CD14-positive monocyte (primary cell): ENCODE measurements at regions not wholly inside any gene's neighbourhood (a gene's known extent, or its start where the extent isn't known, plus 50 kb on each side); places are given as distances from the start of the nearest gene placed in this dataset.

Source experiments
- DNase-seq, 3 donors: peaks; one replicate each; pipeline ENCODE4 v3.0.0-alpha.2; 2011 to 2022
- H2AFZ ChIP-seq: 2 replicates; pipeline ENCODE4 v1.6.0; 2012; ENCODE audit warnings: mild to moderate bottlenecking, low read depth, low read length, inconsistent platforms; ENCODE audit not compliant: insufficient read depth, poor library complexity, severe bottlenecking
- H3K27ac ChIP-seq, 2 donors: 1 replicate in 1 of 2; 2 replicates in 1 of 2; pipeline ENCODE4 v1.5.1; 2012 to 2013; ENCODE audit warnings: low read length in 2 of 2, control low read depth in 1 of 2, inconsistent platforms in 1 of 2, low read depth in 1 of 2, mild to moderate bottlenecking in 1 of 2
- H3K27me3 ChIP-seq, 2 donors: one replicate each; pipeline versions ENCODE4 v1.6.0 to v1.6.1; 2011 to 2013; ENCODE audit warnings: low read length in 2 of 2; ENCODE audit not compliant: control insufficient read depth in 2 of 2, insufficient read depth in 2 of 2
- H3K36me3 ChIP-seq, 2 donors: replicated peaks in 1 of 2; 1 replicate in 1 of 2; 2 replicates in 1 of 2; pipeline versions ENCODE4 v1.5.1 to v1.6.1; 2012 to 2013; ENCODE audit warnings: low read length in 2 of 2, control low read depth in 1 of 2, inconsistent platforms in 1 of 2, mild to moderate bottlenecking in 1 of 2; ENCODE audit not compliant: insufficient read depth in 2 of 2, control insufficient read depth in 1 of 2
- H3K4me1 ChIP-seq, 2 donors: 1 replicate in 1 of 2; 2 replicates in 1 of 2; pipeline versions ENCODE4 v1.5.1 to v1.6.1; 2012 to 2013; ENCODE audit warnings: low read length in 2 of 2, control low read depth in 1 of 2, inconsistent platforms in 1 of 2, mild to moderate bottlenecking in 1 of 2, moderate library complexity in 1 of 2; ENCODE audit not compliant: insufficient read depth in 2 of 2, control insufficient read depth in 1 of 2
- H3K4me2 ChIP-seq: replicated peaks from 2 replicates; pipeline ENCODE3; 2012; ENCODE audit warnings: low read length, moderate library complexity, mild to moderate bottlenecking; ENCODE audit not compliant: poor library complexity, severe bottlenecking; ENCODE audit errors: extremely low read depth
- H3K4me3 ChIP-seq, 3 experiments: fragments of 200-600 bp in 1 of 3; sonication (generic) in 1 of 3; replicated peaks in 1 of 3; 1 replicate in 2 of 3; 2 replicates in 1 of 3; pipeline ENCODE4 v1.5.1; 2011 to 2013; ENCODE audit warnings: low read length in 3 of 3, mild to moderate bottlenecking in 3 of 3, control low read depth in 2 of 3, low read depth in 2 of 3, inconsistent platforms in 1 of 3, moderate library complexity in 1 of 3
- H3K79me2 ChIP-seq: 2 replicates; pipeline ENCODE4 v1.6.0; 2012; ENCODE audit warnings: mild to moderate bottlenecking, control low read depth, inconsistent platforms, low read length, moderate library complexity; ENCODE audit not compliant: insufficient read depth
- H3K9ac ChIP-seq: 2 replicates; pipeline ENCODE4 v1.6.0; 2017; ENCODE audit warnings: low read length, mild to moderate bottlenecking; ENCODE audit not compliant: insufficient read depth, poor library complexity, severe bottlenecking
- H3K9me3 ChIP-seq, 2 donors: replicated peaks in 1 of 2; 1 replicate in 1 of 2; 2 replicates in 1 of 2; pipeline versions ENCODE4 v1.5.1 to v1.6.1; 2012 to 2013; ENCODE audit warnings: low read length in 2 of 2, control low read depth in 1 of 2; ENCODE audit not compliant: control insufficient read depth in 1 of 2, insufficient read depth in 1 of 2
- H4K20me1 ChIP-seq: 2 replicates; pipeline ENCODE4 v1.6.0; 2012; ENCODE audit warnings: mild to moderate bottlenecking, low read length, control low read depth, moderate library complexity; ENCODE audit not compliant: insufficient read depth
- H3K27ac Mint-ChIP-seq, 7 donors: one replicate each; pipeline ENCODE4 v1.8.0; 2020; ENCODE audit warnings: mild to moderate bottlenecking in 7 of 7, mixed read lengths in 7 of 7, moderate library complexity in 6 of 7, inconsistent platforms in 2 of 7
- H3K27me3 Mint-ChIP-seq, 3 donors: one replicate each; pipeline ENCODE4 v1.8.0; 2021 to 2022; ENCODE audit warnings: low read depth in 3 of 3, mild to moderate bottlenecking in 3 of 3, mixed read lengths in 3 of 3, moderate library complexity in 3 of 3, inconsistent platforms in 1 of 3
- H3K36me3 Mint-ChIP-seq, 2 donors: one replicate each; pipeline ENCODE4 v1.8.0; 2020; ENCODE audit warnings: mixed read lengths in 2 of 2, inconsistent platforms in 1 of 2, mild to moderate bottlenecking in 1 of 2
- H3K4me1 Mint-ChIP-seq: one replicate; pipeline ENCODE4 v1.8.0; 2020; ENCODE audit warnings: mild to moderate bottlenecking, mixed read lengths
- H3K4me3 Mint-ChIP-seq, 2 donors: one replicate each; pipeline ENCODE4 v1.8.0; 2020; ENCODE audit warnings: mild to moderate bottlenecking in 2 of 2, mixed read lengths in 2 of 2, moderate library complexity in 1 of 2
- H3K9me3 Mint-ChIP-seq, 7 donors: one replicate each; pipeline ENCODE4 v1.8.0; 2020 to 2022; ENCODE audit warnings: mixed read lengths in 7 of 7, mild to moderate bottlenecking in 6 of 7, moderate library complexity in 6 of 7, inconsistent platforms in 2 of 7
- WGBS: methylation state at CpG from one replicate; pipeline ENCODE4 v1.1.5; 2013; ENCODE audit warnings: missing lambda C conversion rate; ENCODE audit not compliant: insufficient coverage; 5-methylcytosine and 5-hydroxymethylcytosine counted together
- intact Hi-C, 2 donors: fragments of 100-400 bp; cut with micrococcal nuclease; formaldehyde crosslinking; loops; one replicate each; pipeline versions ENCODE4 v1.15.0 to v1.15.1; 2023
- TF ChIP-seq, protein P1 (sequence below): fragments of 200-600 bp; IDR thresholded peaks from one replicate; pipeline ENCODE4 v1.8.0; 2022; ENCODE audit warnings: antibody characterized with exemption, mild to moderate bottlenecking

GRCh38 chr2:4454907-4455306, 751.5 kb downstream of the DCDC2C start:
- Histone ChIP-seq H2AFZ (no peak overlapping the region), H3K4me2 (no peak overlapping the region), H3K9me3 (peaks cover 9 to 16% of the 10 kb centered on the region in 2 donors), H4K20me1 (no peaks in the 10 kb centered on the region), H3K36me3 (no peaks in the 10 kb centered on the region), H3K27me3 (no peaks in the 10 kb centered on the region), H3K4me3 (no peak overlapping the region), H3K79me2 (no peaks in the 10 kb centered on the region), H3K4me1 (no peaks in the 10 kb centered on the region), H3K9ac (no peak overlapping the region), H3K27ac (no peak overlapping the region)
- no peak for DNase-seq
- WGBS = 100% methylated on average over 2 of the region's 6 CpGs
- H3K36me3 Mint-ChIP-seq = no peaks in the 10 kb centered on the region
- H3K4me3 Mint-ChIP-seq = no peak overlapping the region
- no peak overlapping the region for H3K27ac Mint-ChIP-seq
- peaks cover 0 to 12% (median 5%) of the 10 kb centered on the region in 7 donors for H3K9me3 Mint-ChIP-seq
- intact Hi-C loops = no loop called here
- H3K4me1 Mint-ChIP-seq = no peaks in the 10 kb centered on the region
- TF ChIP-seq, protein P1, sequence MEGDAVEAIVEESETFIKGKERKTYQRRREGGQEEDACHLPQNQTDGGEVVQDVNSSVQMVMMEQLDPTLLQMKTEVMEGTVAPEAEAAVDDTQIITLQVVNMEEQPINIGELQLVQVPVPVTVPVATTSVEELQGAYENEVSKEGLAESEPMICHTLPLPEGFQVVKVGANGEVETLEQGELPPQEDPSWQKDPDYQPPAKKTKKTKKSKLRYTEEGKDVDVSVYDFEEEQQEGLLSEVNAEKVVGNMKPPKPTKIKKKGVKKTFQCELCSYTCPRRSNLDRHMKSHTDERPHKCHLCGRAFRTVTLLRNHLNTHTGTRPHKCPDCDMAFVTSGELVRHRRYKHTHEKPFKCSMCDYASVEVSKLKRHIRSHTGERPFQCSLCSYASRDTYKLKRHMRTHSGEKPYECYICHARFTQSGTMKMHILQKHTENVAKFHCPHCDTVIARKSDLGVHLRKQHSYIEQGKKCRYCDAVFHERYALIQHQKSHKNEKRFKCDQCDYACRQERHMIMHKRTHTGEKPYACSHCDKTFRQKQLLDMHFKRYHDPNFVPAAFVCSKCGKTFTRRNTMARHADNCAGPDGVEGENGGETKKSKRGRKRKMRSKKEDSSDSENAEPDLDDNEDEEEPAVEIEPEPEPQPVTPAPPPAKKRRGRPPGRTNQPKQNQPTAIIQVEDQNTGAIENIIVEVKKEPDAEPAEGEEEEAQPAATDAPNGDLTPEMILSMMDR = no peak
- no peaks in the 10 kb centered on the region for H3K27me3 Mint-ChIP-seq

DNA sequence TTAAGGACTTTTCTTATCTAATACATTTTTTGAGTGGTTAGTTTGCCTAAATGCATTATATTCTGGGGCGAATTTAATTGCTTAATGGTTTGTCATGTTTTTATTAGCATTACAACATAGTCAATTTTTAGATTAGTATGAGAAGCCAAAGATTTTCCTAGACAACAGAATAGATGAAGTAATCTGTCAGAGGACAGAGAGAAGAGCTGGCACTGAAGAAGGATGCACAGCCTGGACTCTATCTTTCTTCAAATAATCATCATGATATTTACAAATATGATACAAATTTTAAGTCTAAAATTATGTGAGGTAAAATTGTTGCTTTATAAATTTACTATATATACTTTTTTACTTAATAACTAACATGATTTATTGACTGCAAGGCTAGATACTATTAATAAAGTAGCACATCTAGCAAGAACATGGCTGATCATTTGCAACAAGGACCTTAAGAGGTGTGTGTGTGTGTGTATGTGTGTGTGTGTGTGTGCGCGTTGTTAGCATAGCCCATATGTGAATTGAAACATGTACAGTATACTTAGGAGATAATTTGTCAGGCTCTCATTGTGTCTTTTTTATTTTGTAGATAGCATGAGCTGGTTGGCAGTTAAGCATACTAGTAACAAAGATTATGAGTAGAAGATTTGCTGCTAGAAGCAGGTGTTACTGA, 752.2 kb downstream of the DCDC2C start:
- H3K4me1 ChIP-seq = no peaks in the 10 kb centered on the region
- H3K27ac ChIP-seq = no peak overlapping the region
- H3K27me3 ChIP-seq = no peaks in the 10 kb centered on the region
- no peak overlapping the region for H3K4me2 ChIP-seq
- H3K36me3 Mint-ChIP-seq = no peaks in the 10 kb centered on the region
- H3K27me3 Mint-ChIP-seq = no peaks in the 10 kb centered on the region
- peaks cover 0 to 12% (median 5%) of the 10 kb centered on the region in 7 donors for H3K9me3 Mint-ChIP-seq
- no peak overlapping the region for H3K9ac ChIP-seq
- no peak overlapping the region for H3K27ac Mint-ChIP-seq
- intact Hi-C loops = no loop called here
- TF ChIP-seq, protein P1 = no peak
- no peak for DNase-seq
- no peaks in the 10 kb centered on the region for H4K20me1 ChIP-seq
- no peak overlapping the region for H2AFZ ChIP-seq
- H3K9me3 ChIP-seq = peaks cover 9 to 16% of the 10 kb centered on the region in 2 donors
- H3K36me3 ChIP-seq = no peaks in the 10 kb centered on the region
- H3K4me1 Mint-ChIP-seq = no peaks in the 10 kb centered on the region
- H3K4me3 ChIP-seq = no peak overlapping the region
- H3K79me2 ChIP-seq = no peaks in the 10 kb centered on the region
- WGBS = 94% methylated on average over 2 of the region's 3 CpGs
- H3K4me3 Mint-ChIP-seq = no peak overlapping the region
